Psoas muscle (tissue), 7 donors: ENCODE measurements at regions not wholly inside any gene's neighbourhood (a gene's known extent, or its start where the extent isn't known, plus 50 kb on each side); places are given as distances from the start of the nearest gene placed in this dataset.

Experiments used
- ATAC-seq, 4 donors: fragments of 200-7000 bp; cut with Tn5 transposase; one replicate each; pipeline ENCODE4 v1.9.1; 2020; ENCODE audit warnings: moderate library complexity in 3 of 4, mild to moderate bottlenecking in 2 of 4
- DNase-seq, 2 donors: peaks; one replicate each; pipeline ENCODE4 v3.0.0-alpha.2; 2020
- H3K27ac ChIP-seq: fragments of 200-600 bp; one replicate; pipeline ENCODE4 v1.8.0; 2022
- H3K27me3 ChIP-seq, 3 donors: fragments of 200-600 bp in 1 of 3; one replicate each; pipeline versions ENCODE4 v1.6.1 to v1.8.0; 2013 to 2022; ENCODE audit warnings: low read length in 2 of 3, mild to moderate bottlenecking in 2 of 3, moderate library complexity in 1 of 3; ENCODE audit not compliant: insufficient read depth in 3 of 3
- H3K36me3 ChIP-seq, 2 donors: fragments of 200-600 bp in 1 of 2; one replicate each; pipeline versions ENCODE4 v1.6.1 to v1.8.0; 2013 to 2022; ENCODE audit warnings: low read depth in 1 of 2, mild to moderate bottlenecking in 1 of 2, moderate library complexity in 1 of 2; ENCODE audit not compliant: insufficient read depth in 1 of 2
- H3K4me1 ChIP-seq: fragments of 200-600 bp; one replicate; pipeline ENCODE4 v1.8.0; 2022
- H3K4me3 ChIP-seq: fragments of 200-600 bp; one replicate; pipeline ENCODE4 v1.8.0; 2022; ENCODE audit warnings: mild to moderate bottlenecking
- H3K9me3 ChIP-seq: fragments of 200-600 bp; one replicate; pipeline ENCODE4 v1.8.0; 2022
- WGBS, 3 donors: extraction: QIAGEN DNeasy Blood & Tissue Kit; methylation state at CpG; one replicate each; pipeline versions ENCODE4 v1.1.6 to v1.1.7; 2013; 5-methylcytosine and 5-hydroxymethylcytosine counted together
- intact Hi-C, 2 donors: fragments of 100-400 bp; cut with DNase I; formaldehyde crosslinking; loops; one replicate each; pipeline versions ENCODE4 v1.11.0 to v1.14.2; 2022
- TF ChIP-seq, protein P1 (sequence below): fragments of 200-600 bp; IDR thresholded peaks from one replicate; pipeline ENCODE4 v1.8.0; 2022; ENCODE audit warnings: antibody characterized with exemption
- donor health status: healthy with polysubstance abuse.
- donor health status: DM: no; HTN: no; CAD: no; lungs with moderate emphysema.
- donor health status: Bipolar disorder and iron deficiency.
- donor health status: healthy.
- donor health status: DM: yes; HTN: yes; CAD: no.
- donor health status: DM: no; HTN: no; CAD: no.
- donor health status: DM: yes; HTN: yes; CAD: no.

DNA sequence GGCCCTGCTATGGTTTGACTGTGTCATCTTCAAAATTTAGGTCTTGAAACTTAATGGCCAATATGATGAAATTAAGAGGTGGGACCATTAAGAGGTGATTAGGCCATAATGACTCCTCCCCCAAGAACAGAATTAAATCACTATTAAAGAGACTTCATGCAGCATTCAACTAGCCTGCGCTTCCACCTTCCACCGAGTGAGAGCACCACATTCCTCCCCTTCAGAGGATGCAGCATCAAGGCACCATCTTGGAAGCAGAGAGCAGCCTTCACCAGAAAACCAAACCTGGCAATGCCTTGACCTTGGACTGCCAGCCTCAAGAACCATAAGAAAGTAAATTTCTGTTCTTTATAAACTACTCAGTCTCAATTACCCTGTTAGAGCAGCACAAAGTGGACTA lies 371.1 kb upstream of the NFE2L3 start:
- no peak overlapping the region for H3K27ac ChIP-seq
- ATAC-seq (no peak), DNase-seq (no peak)
- no peaks in the 10 kb centered on the region for H3K9me3 ChIP-seq
- TF ChIP-seq, protein P1, sequence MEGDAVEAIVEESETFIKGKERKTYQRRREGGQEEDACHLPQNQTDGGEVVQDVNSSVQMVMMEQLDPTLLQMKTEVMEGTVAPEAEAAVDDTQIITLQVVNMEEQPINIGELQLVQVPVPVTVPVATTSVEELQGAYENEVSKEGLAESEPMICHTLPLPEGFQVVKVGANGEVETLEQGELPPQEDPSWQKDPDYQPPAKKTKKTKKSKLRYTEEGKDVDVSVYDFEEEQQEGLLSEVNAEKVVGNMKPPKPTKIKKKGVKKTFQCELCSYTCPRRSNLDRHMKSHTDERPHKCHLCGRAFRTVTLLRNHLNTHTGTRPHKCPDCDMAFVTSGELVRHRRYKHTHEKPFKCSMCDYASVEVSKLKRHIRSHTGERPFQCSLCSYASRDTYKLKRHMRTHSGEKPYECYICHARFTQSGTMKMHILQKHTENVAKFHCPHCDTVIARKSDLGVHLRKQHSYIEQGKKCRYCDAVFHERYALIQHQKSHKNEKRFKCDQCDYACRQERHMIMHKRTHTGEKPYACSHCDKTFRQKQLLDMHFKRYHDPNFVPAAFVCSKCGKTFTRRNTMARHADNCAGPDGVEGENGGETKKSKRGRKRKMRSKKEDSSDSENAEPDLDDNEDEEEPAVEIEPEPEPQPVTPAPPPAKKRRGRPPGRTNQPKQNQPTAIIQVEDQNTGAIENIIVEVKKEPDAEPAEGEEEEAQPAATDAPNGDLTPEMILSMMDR: no peak
- 91 to 100% (median 96%) methylated on average over 2 of the region's 2 CpGs for whole genome bisulfite sequencing, 3 donors
- no peak overlapping the region for H3K4me3 ChIP-seq
- no peaks in the 10 kb centered on the region for H3K27me3 ChIP-seq
- H3K4me1 ChIP-seq: peaks cover 30% of the 10 kb centered on the region
- intact Hi-C loops: no loop called here
- H3K36me3 ChIP-seq: no peaks in the 10 kb centered on the region

- H3K4me3 ChIP-seq: no peak overlapping the region
- H3K36me3 ChIP-seq: no peaks in the 10 kb centered on the region
- intact Hi-C loops: no loop called here
- H3K27ac ChIP-seq: no peak overlapping the region
- ATAC-seq (no peak), DNase-seq (no peak)
- no peaks in the 10 kb centered on the region for H3K27me3 ChIP-seq
- peaks cover 23% of the 10 kb centered on the region for H3K4me1 ChIP-seq
- TF ChIP-seq, protein P1: no peak
- WGBS, 3 donors: 27 to 62% (median 42%) methylated on average over 1 of the region's 1 CpG
- H3K9me3 ChIP-seq: no peaks in the 10 kb centered on the region
Observed at GRCh38 chr7:25781704-25782103, 370.3 kb upstream of the NFE2L3 start.

DNA sequence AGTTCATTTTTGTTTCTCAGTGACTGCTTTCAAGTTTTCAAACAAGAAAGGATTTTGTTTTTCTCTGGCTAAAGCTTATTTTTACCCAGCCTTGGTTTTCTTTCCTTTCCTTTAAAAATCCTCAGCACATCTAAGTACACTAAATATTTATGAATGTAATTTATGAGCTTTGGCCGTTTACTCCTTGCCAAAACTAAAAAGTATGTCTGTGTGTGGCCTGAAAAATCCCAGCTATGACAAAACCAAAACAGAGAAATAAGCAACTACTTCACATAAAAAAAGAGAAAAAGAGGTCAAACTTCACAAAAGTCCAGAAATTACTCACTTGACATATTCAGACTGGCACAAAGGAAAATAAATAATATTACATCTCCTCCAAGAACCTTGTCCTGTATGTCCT lies 365.1 kb upstream of the NFE2L3 start:
- Histone ChIP-seq H3K4me3 (no peak overlapping the region), H3K27me3 (no peaks in the 10 kb centered on the region), H3K4me1 (no peaks in the 10 kb centered on the region), H3K9me3 (no peaks in the 10 kb centered on the region), H3K36me3 (no peaks in the 10 kb centered on the region), H3K27ac (no peak overlapping the region)
- TF ChIP-seq, protein P1: no peak
- WGBS, 3 donors: 16 to 24% (median 22%) methylated on average over 1 of the region's 1 CpG
- ATAC-seq: no peak
- DNase-seq: no peak
- intact Hi-C loops: loop anchor here (5.0 kb wide), 2 partner anchors 35 to 60 kb away; no protein-coding TSS in a partner anchor

DNA sequence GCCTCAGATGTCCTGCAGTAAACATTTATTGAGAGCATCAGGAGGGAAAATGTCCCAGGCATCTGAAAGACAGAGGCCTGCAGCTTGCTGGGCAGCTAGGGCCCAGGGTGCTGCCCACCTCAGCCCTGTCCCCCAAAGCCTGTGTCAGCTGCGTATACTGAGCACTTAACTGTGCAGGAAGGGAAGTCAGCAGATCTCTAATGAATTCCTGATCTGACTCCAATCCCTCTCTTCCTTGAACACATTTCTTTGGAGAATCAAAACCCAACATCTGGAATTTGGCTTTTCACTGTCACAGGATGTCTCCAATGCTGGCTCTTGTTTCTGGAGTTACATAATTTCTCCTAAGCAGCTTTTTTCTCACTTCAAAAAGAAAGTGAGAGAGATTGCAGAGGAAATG lies 364.7 kb upstream of the NFE2L3 start:
- Histone ChIP-seq H3K27ac (no peak overlapping the region), H3K9me3 (no peaks in the 10 kb centered on the region), H3K36me3 (no peaks in the 10 kb centered on the region), H3K4me1 (no peaks in the 10 kb centered on the region), H3K27me3 (no peaks in the 10 kb centered on the region), H3K4me3 (no peak overlapping the region)
- ATAC-seq (peak in 1 of 4 donors; percentile 21), DNase-seq (no peak)
- TF ChIP-seq, protein P1: no peak
- intact Hi-C loops: loop anchor here (5.0 kb wide), 2 partner anchors 35 to 60 kb away; no protein-coding TSS in a partner anchor
- 62 to 88% (median 80%) methylated on average over 1 of the region's 1 CpG for WGBS, 3 donors

- TF ChIP-seq, protein P1: no peak
- intact Hi-C loops: loop anchor here (5.0 kb wide), 2 partner anchors 34 to 59 kb away; no protein-coding TSS in a partner anchor
- Histone ChIP-seq H3K4me1 (no peaks in the 10 kb centered on the region), H3K36me3 (no peaks in the 10 kb centered on the region), H3K9me3 (no peaks in the 10 kb centered on the region), H3K27me3 (no peaks in the 10 kb centered on the region), H3K27ac (no peak overlapping the region), H3K4me3 (no peak overlapping the region)
- ATAC-seq (no peak), DNase-seq (no peak)
Observed at GRCh38 chr7:25788371-25788770, 363.6 kb upstream of the NFE2L3 start.
